ENCODE measurements at regions not wholly inside any gene's neighbourhood (a gene's known extent, or its start where the extent isn't known, plus 50 kb on each side); places are given as distances from the start of the nearest gene placed in this dataset.

DNA sequence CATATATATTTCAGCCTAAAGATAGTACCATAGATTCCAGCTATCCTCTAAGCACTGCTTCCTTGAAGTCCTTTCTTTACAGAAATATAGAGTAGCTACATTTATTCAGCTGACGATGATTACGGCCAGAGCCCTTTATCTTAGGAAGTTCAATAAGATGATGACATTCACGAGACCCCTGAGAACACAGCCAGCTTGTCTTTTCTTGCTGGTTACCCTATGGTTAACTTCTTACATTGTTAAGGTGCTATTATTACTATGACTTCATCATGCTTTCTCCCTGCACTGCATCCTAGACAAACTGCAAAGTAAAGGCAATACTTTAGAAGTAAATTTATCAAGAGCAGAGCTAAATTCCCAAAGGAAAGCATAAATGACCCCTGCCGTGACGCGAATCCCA is 214.4 kb upstream of the LRFN5 start:
- TF ChIP-seq, protein P1, sequence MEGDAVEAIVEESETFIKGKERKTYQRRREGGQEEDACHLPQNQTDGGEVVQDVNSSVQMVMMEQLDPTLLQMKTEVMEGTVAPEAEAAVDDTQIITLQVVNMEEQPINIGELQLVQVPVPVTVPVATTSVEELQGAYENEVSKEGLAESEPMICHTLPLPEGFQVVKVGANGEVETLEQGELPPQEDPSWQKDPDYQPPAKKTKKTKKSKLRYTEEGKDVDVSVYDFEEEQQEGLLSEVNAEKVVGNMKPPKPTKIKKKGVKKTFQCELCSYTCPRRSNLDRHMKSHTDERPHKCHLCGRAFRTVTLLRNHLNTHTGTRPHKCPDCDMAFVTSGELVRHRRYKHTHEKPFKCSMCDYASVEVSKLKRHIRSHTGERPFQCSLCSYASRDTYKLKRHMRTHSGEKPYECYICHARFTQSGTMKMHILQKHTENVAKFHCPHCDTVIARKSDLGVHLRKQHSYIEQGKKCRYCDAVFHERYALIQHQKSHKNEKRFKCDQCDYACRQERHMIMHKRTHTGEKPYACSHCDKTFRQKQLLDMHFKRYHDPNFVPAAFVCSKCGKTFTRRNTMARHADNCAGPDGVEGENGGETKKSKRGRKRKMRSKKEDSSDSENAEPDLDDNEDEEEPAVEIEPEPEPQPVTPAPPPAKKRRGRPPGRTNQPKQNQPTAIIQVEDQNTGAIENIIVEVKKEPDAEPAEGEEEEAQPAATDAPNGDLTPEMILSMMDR (IDR thresholded peaks at IDR 0.05), result no peak
- TF ChIP-seq CHD2 (IDR thresholded peaks at IDR 0.05; ENCODE audit: low read length, partially characterized antibody), result no peak
- TF ChIP-seq RCOR1 (IDR thresholded peaks at IDR 0.05; ENCODE audit: low read length), result no peak
